ENCODE measurements at regions not wholly inside any gene's neighbourhood (a gene's known extent, or its start where the extent isn't known, plus 50 kb on each side); places are given as distances from the start of the nearest gene placed in this dataset.

DNA sequence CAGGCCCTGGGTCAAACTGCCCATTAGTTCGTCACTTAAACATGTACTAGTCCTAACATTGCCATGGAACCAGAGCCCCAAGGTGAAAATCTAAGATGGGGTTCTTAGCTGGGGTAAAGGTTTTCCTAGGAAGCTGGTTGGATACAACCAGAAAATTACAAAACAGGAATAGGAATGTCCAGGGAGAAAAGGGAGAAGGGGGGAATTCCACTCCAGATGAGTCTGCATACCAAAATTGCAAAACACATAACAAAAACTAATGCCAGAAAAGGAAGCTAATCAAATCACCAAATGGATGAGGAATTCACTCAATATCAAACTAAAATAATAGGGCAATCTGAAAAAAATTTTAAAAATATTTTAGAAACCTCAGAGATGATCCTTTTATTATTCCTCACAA lies 396.2 kb downstream of the EFNA5 start:
- no peaks in the 10 kb centered on the region for H3K36me3 ChIP-seq (ENCODE audit: control insufficient read depth in 2 of 2, insufficient read depth in 1 of 2, low read length in 2 of 2)
- TF ChIP-seq, protein P1, sequence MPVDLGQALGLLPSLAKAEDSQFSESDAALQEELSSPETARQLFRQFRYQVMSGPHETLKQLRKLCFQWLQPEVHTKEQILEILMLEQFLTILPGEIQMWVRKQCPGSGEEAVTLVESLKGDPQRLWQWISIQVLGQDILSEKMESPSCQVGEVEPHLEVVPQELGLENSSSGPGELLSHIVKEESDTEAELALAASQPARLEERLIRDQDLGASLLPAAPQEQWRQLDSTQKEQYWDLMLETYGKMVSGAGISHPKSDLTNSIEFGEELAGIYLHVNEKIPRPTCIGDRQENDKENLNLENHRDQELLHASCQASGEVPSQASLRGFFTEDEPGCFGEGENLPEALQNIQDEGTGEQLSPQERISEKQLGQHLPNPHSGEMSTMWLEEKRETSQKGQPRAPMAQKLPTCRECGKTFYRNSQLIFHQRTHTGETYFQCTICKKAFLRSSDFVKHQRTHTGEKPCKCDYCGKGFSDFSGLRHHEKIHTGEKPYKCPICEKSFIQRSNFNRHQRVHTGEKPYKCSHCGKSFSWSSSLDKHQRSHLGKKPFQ (tag by site-specific recombination; IDR thresholded peaks at IDR 0.05), result no peak
- TF ChIP-seq ZNF596 (tag by site-specific recombination; IDR thresholded peaks at IDR 0.05), result no peak
- no peak for TF ChIP-seq ZNF768 (tag by site-specific recombination; IDR thresholded peaks at IDR 0.05)
- no peak for TF ChIP-seq ZNF146 (tag by site-specific recombination; IDR thresholded peaks at IDR 0.05)
- no peak for TF ChIP-seq GLIS2 (tag by site-specific recombination; IDR thresholded peaks at IDR 0.05)
- no peaks in the 10 kb centered on the region for H3K4me1 ChIP-seq (ENCODE audit: control insufficient read depth, insufficient read depth, low read length)
- no peak overlapping the region for H3K4me3 ChIP-seq (ENCODE audit: low read depth, low read length)
- ChIA-PET CTCF (interaction anchor here (0.7 kb wide), 1 partner anchor 225 kb away, joined by 3 read pairs; no protein-coding TSS in a partner anchor), POLR2A (no interaction called here)
- H3K27ac ChIP-seq (ENCODE audit: extremely low read depth, low read depth, low read length), result no peak overlapping the region
- no peaks in the 10 kb centered on the region for H3K9me3 ChIP-seq (ENCODE audit: control insufficient read depth, insufficient read depth, low read depth, low read length)

DNA sequence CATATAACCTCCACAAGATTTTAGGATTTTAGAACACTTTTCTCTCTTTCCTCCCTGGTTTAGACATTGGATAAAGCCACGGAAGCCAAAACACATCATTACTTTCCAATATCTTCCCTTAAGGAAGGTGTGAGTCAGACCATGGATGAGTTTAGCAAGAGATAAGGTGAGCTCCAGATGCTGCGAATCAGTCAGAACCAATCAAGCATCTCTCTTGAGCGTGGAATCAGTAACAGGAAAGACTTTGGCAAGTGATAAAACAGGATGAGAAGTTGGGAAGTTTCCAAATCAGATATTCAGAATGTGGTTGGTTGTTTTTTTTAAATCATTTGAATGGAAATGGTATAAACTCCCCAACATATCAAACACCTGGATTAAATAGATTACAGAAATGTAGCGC lies 397.8 kb downstream of the EFNA5 start:
- POLR2A ChIA-PET, result no interaction called here
- Histone ChIP-seq H3K9me3 (ENCODE audit: control insufficient read depth, insufficient read depth, low read depth, low read length) (no peaks in the 10 kb centered on the region), H3K36me3 (ENCODE audit: control insufficient read depth in 2 of 2, insufficient read depth in 1 of 2, low read length in 2 of 2) (no peaks in the 10 kb centered on the region), H3K4me3 (ENCODE audit: low read depth, low read length) (no peak overlapping the region), H3K4me1 (ENCODE audit: control insufficient read depth, insufficient read depth, low read length) (no peaks in the 10 kb centered on the region), H3K27ac (ENCODE audit: extremely low read depth, low read depth, low read length) (no peak overlapping the region)
- TF ChIP-seq ZBTB21 (tag by site-specific recombination; IDR thresholded peaks at IDR 0.05), result no peak
- no peak for TF ChIP-seq ZNF707 (tag by site-specific recombination; IDR thresholded peaks at IDR 0.05)
- TF ChIP-seq, protein P2, sequence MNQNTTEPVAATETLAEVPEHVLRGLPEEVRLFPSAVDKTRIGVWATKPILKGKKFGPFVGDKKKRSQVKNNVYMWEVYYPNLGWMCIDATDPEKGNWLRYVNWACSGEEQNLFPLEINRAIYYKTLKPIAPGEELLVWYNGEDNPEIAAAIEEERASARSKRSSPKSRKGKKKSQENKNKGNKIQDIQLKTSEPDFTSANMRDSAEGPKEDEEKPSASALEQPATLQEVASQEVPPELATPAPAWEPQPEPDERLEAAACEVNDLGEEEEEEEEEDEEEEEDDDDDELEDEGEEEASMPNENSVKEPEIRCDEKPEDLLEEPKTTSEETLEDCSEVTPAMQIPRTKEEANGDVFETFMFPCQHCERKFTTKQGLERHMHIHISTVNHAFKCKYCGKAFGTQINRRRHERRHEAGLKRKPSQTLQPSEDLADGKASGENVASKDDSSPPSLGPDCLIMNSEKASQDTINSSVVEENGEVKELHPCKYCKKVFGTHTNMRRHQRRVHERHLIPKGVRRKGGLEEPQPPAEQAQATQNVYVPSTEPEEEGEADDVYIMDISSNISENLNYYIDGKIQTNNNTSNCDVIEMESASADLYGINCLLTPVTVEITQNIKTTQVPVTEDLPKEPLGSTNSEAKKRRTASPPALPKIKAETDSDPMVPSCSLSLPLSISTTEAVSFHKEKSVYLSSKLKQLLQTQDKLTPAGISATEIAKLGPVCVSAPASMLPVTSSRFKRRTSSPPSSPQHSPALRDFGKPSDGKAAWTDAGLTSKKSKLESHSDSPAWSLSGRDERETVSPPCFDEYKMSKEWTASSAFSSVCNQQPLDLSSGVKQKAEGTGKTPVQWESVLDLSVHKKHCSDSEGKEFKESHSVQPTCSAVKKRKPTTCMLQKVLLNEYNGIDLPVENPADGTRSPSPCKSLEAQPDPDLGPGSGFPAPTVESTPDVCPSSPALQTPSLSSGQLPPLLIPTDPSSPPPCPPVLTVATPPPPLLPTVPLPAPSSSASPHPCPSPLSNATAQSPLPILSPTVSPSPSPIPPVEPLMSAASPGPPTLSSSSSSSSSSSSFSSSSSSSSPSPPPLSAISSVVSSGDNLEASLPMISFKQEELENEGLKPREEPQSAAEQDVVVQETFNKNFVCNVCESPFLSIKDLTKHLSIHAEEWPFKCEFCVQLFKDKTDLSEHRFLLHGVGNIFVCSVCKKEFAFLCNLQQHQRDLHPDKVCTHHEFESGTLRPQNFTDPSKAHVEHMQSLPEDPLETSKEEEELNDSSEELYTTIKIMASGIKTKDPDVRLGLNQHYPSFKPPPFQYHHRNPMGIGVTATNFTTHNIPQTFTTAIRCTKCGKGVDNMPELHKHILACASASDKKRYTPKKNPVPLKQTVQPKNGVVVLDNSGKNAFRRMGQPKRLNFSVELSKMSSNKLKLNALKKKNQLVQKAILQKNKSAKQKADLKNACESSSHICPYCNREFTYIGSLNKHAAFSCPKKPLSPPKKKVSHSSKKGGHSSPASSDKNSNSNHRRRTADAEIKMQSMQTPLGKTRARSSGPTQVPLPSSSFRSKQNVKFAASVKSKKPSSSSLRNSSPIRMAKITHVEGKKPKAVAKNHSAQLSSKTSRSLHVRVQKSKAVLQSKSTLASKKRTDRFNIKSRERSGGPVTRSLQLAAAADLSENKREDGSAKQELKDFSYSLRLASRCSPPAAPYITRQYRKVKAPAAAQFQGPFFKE (tag by site-specific recombination; IDR thresholded peaks at IDR 0.05; ENCODE audit: borderline replicate concordance), result no peak
- TF ChIP-seq, protein P3, sequence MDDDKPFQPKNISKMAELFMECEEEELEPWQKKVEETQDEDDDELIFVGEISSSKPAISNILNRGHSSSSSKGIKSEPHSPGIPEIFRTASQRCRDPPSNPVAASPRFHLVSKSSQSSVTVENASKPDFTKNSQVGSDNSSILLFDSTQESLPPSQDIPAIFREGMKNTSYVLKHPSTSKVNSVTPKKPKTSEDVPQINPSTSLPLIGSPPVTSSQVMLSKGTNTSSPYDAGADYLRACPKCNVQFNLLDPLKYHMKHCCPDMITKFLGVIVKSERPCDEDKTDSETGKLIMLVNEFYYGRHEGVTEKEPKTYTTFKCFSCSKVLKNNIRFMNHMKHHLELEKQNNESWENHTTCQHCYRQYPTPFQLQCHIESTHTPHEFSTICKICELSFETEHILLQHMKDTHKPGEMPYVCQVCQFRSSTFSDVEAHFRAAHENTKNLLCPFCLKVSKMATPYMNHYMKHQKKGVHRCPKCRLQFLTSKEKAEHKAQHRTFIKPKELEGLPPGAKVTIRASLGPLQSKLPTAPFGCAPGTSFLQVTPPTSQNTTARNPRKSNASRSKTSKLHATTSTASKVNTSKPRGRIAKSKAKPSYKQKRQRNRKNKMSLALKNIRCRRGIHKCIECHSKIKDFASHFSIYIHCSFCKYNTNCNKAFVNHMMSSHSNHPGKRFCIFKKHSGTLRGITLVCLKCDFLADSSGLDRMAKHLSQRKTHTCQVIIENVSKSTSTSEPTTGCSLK (tag by site-specific recombination; IDR thresholded peaks at IDR 0.05), result no peak
- TF ChIP-seq, protein P4, sequence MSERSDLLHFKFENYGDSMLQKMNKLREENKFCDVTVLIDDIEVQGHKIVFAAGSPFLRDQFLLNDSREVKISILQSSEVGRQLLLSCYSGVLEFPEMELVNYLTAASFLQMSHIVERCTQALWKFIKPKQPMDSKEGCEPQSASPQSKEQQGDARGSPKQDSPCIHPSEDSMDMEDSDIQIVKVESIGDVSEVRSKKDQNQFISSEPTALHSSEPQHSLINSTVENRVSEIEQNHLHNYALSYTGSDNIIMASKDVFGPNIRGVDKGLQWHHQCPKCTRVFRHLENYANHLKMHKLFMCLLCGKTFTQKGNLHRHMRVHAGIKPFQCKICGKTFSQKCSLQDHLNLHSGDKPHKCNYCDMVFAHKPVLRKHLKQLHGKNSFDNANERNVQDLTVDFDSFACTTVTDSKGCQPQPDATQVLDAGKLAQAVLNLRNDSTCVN (tag by site-specific recombination; optimal IDR thresholded peaks at IDR 0.05), result no peak
- CTCF ChIA-PET, result no interaction called here

DNA sequence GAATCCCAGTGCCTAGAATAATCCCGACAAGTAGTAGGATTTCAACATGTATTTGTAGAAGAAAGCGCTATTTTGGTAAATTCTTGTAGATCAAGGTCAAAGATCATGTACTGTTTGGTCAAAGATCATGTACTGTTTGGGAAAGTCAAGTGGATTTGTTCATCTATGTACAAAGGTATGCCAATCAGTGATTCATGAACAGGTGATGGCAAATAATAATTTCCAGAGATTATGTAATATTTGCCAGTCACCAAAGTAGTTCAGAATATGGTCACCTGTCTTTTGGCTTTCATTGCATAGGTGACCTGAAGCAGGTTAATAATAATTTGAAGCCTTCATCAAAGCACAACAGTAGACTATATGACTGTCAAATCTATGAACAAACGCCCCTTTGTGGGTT lies 398.2 kb downstream of the EFNA5 start:
- Histone ChIP-seq H3K9me3 (ENCODE audit: control insufficient read depth, insufficient read depth, low read depth, low read length) (no peaks in the 10 kb centered on the region), H3K36me3 (ENCODE audit: control insufficient read depth in 2 of 2, insufficient read depth in 1 of 2, low read length in 2 of 2) (no peaks in the 10 kb centered on the region), H3K4me1 (ENCODE audit: control insufficient read depth, insufficient read depth, low read length) (no peaks in the 10 kb centered on the region), H3K27ac (ENCODE audit: extremely low read depth, low read depth, low read length) (no peak overlapping the region), H3K4me3 (ENCODE audit: low read depth, low read length) (no peak overlapping the region)
- ChIA-PET CTCF (no interaction called here), POLR2A (no interaction called here)
- TF ChIP-seq ZFP37 (tag by site-specific recombination; IDR thresholded peaks at IDR 0.05), result no peak
- TF ChIP-seq, protein P5, sequence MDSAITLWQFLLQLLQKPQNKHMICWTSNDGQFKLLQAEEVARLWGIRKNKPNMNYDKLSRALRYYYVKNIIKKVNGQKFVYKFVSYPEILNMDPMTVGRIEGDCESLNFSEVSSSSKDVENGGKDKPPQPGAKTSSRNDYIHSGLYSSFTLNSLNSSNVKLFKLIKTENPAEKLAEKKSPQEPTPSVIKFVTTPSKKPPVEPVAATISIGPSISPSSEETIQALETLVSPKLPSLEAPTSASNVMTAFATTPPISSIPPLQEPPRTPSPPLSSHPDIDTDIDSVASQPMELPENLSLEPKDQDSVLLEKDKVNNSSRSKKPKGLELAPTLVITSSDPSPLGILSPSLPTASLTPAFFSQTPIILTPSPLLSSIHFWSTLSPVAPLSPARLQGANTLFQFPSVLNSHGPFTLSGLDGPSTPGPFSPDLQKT (IDR thresholded peaks at IDR 0.05; ENCODE audit: borderline replicate concordance, low read depth, low read length), result no peak
- no peak for TF ChIP-seq YY1 (tag by site-specific recombination; IDR thresholded peaks at IDR 0.05)
- no peak for TF ChIP-seq ZNF302 (tag by site-specific recombination; IDR thresholded peaks at IDR 0.05; ENCODE audit: low read depth)
- no peak for TF ChIP-seq WT1 (tag by site-specific recombination; IDR thresholded peaks at IDR 0.05)
- no peak for TF ChIP-seq SP2 (tag by site-specific recombination; IDR thresholded peaks at IDR 0.05)
- TF ChIP-seq ZNF121 (tag by site-specific recombination; IDR thresholded peaks at IDR 0.05), result no peak
- TF ChIP-seq ZNF350 (tag by site-specific recombination; IDR thresholded peaks at IDR 0.05), result no peak
- TF ChIP-seq ZNF112 (tag by site-specific recombination; IDR thresholded peaks at IDR 0.05), result no peak
- TF ChIP-seq MZF1 (tag by site-specific recombination; IDR thresholded peaks at IDR 0.05; ENCODE audit: borderline replicate concordance), result no peak

Measured in HEK293 (cell line).